ENCODE measurements at regions not wholly inside any gene's neighbourhood (a gene's known extent, or its start where the extent isn't known, plus 50 kb on each side); places are given as distances from the start of the nearest gene placed in this dataset.
"Not testable (repeated sequence)": the region's sequence is repeated elsewhere in the genome, so short reads cannot be mapped to it uniquely, and the experiment has no call there.

DNA sequence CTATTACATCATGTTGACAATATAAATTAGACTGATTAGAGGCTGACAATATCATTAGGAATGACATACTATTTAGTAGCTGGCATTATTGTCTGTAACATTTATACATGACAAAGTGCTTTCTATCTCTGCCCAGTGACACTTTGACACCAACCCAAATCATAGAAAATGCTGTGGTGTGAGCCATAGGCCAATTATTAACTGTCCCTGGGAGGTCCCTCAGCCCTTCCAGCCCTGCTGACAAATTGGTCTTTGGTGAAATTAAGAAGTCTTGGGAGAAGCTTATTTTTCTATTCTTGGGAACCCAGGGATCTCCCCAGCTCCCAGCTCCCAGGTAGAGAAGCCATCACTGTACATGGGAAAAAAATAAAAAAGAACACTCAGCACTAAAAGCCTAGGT is 179.6 kb downstream of the AIPL1 start:
- no peak for DNase-seq (ENCODE audit: low read depth)
- no peaks in the 10 kb centered on the region for H3K36me3 ChIP-seq (ENCODE audit: control insufficient read depth, insufficient read depth, low read length)
- no peak for TF ChIP-seq CTCF (IDR thresholded peaks at IDR 0.05; ENCODE audit: insufficient read depth, low read length, poor library complexity, severe bottlenecking)
- H3K4me3 ChIP-seq (ENCODE audit: low read depth, low read length) = no peak overlapping the region
- H3K27me3 ChIP-seq (ENCODE audit: control insufficient read depth, insufficient read depth, low read length) = no peaks in the 10 kb centered on the region

DNA sequence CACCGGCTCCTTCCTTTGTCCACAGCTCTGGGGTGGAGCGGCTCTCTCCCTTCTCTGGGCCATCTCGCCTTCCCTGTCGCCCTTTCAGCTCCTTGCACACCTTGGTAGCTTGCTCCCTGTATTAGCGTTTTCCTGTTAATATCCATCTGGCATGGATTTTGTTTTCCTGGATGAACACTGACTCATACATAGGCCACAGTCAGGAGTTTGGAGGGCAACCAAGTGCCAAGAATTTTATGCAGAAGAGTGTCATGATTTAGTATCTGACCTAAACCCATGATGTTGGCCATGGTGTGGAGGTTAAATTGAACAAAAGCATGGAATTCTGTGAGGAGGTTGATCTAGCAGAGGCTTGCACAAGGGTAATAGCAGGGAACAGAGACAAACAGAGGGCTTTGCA is 180.9 kb downstream of the AIPL1 start:
- DNase-seq (ENCODE audit: low read depth) = no peak

DNA sequence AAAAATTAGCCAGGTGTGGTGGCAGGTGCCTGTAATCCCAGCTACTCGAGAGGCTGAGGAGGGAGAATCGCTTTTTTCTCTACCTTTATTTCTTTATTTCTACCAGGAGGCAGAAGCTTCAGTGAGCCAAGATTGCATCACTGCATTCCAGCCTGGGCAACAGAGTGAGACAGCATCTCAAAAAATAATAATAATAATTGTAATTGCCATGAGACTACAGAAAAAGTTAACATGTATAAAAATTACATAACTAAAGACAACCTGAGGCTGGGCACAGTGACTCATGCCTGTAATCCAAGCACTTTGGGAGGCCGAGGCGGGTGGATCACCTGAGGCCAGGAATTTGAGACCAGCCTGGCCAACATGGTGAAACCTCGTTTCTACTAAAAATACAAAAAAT is 181.5 kb downstream of the WSCD1 start:
- H3K36me3 ChIP-seq (ENCODE audit: control insufficient read depth, insufficient read depth, low read length); DNase-seq (ENCODE audit: low read depth); H3K4me3 ChIP-seq (ENCODE audit: low read depth, low read length); H3K27me3 ChIP-seq (ENCODE audit: control insufficient read depth, insufficient read depth, low read length): not testable (repeated sequence)

More for the DNA sequence above, 180.9 kb downstream of the AIPL1 start:
- Histone ChIP-seq H3K4me3 (ENCODE audit: low read depth, low read length) (no peak overlapping the region), H3K27me3 (ENCODE audit: control insufficient read depth, insufficient read depth, low read length) (no peaks in the 10 kb centered on the region), H3K36me3 (ENCODE audit: control insufficient read depth, insufficient read depth, low read length) (no peaks in the 10 kb centered on the region)
- no peak for TF ChIP-seq CTCF (IDR thresholded peaks at IDR 0.05; ENCODE audit: insufficient read depth, low read length, poor library complexity, severe bottlenecking)

DNA sequence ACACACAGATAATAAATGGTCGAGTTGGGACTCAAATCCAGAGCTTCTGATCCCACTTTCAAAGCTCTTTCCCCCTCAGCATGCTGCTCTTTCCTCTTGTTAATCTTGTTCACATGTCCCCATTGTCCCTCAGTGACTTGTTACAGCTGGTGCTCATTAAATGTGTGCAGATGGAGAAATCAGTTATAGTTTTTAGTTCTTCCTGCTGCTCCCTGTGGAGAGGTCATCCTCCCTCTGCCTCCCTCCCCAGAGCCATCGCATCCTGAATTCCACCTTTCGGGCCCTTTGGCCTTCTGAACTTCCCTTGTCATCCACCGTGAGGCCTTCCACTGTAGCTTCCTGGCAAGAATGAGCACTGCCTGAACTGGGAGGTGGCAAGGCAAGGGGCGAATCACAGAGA is 179.6 kb downstream of the WSCD1 start:
- no peak for TF ChIP-seq CTCF (IDR thresholded peaks at IDR 0.05; ENCODE audit: insufficient read depth, low read length, poor library complexity, severe bottlenecking)
- no peaks in the 10 kb centered on the region for H3K27me3 ChIP-seq (ENCODE audit: control insufficient read depth, insufficient read depth, low read length)

GRCh38 chr17:6248061-6248460 is 177.9 kb downstream of the WSCD1 start:
- DNase-seq (ENCODE audit: low read depth) = no peak
- no peak for TF ChIP-seq CTCF (IDR thresholded peaks at IDR 0.05; ENCODE audit: insufficient read depth, low read length, poor library complexity, severe bottlenecking)
- Histone ChIP-seq H3K4me3 (ENCODE audit: low read depth, low read length) (no peak overlapping the region), H3K27me3 (ENCODE audit: control insufficient read depth, insufficient read depth, low read length) (no peaks in the 10 kb centered on the region), H3K36me3 (ENCODE audit: control insufficient read depth, insufficient read depth, low read length) (no peaks in the 10 kb centered on the region)

More for the DNA sequence above, 179.6 kb downstream of the WSCD1 start:
- DNase-seq (ENCODE audit: low read depth) = no peak
- no peak overlapping the region for H3K4me3 ChIP-seq (ENCODE audit: low read depth, low read length)
- H3K36me3 ChIP-seq (ENCODE audit: control insufficient read depth, insufficient read depth, low read length) = no peaks in the 10 kb centered on the region

DNA sequence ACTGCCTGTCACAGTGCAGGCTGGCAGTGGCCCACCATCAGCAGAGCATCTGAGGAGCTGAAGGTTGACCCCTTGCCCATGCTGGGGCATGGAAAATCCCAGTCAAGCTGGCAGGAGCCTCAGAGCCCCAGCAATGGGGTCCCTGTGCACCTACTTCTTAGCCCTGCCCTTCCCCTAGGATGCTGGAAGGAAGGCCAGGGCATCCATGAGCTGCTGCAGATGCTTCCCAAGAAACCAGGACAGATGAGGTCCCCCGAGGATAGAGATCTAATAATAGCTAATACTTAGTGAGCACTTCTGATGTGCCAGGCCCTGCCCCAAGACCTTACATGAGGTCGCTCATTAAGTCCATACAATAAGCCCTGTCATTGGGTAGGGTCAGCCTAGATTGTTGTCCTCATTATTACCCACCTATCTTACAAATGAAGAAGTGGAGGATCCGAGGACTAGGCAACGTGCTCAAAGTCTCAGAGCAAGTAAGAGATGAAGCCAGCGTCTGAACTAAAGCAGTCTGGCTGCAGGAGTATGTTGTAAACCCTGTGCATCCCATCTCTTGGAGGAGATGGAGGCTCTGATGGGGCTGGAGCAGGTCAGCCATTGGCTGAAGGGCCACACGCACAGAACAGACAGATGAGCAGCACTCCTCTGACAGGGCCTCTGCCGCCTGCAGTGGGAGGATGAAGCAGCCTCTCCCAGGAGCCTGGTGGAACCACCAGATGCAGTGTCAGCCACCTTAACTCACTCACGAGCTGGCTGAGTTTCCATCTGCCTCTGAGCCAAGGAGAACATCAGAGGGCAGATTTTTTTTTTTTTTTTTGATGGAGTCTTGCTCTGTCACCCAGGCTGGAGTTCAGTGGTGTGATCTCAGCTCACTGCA is 175.4 kb downstream of the WSCD1 start:
- no peak for DNase-seq (ENCODE audit: low read depth)
- Histone ChIP-seq H3K4me3 (ENCODE audit: low read depth, low read length) (no peak overlapping the region), H3K27me3 (ENCODE audit: control insufficient read depth, insufficient read depth, low read length) (no peaks in the 10 kb centered on the region), H3K36me3 (ENCODE audit: control insufficient read depth, insufficient read depth, low read length) (no peaks in the 10 kb centered on the region)
- no peak for TF ChIP-seq CTCF (IDR thresholded peaks at IDR 0.05; ENCODE audit: insufficient read depth, low read length, poor library complexity, severe bottlenecking)
